Neural progenitor cell (in vitro differentiated cells): ENCODE measurements at regions not wholly inside any gene's neighbourhood (a gene's known extent, or its start where the extent isn't known, plus 50 kb on each side); places are given as distances from the start of the nearest gene placed in this dataset.

Experiments used
- CTCF ChIP-seq: fragments of 200-600 bp; sonication (generic); IDR thresholded peaks from 2 replicates; pipeline ENCODE4 v1.5.1; 2017; ENCODE audit warnings: antibody characterized with exemption, mild to moderate bottlenecking
- EZH2 ChIP-seq: fragments of 200-600 bp; sonication (generic); IDR thresholded peaks from 2 replicates; pipeline ENCODE4 v1.6.1; 2017; ENCODE audit warnings: antibody characterized with exemption, mild to moderate bottlenecking, moderate library complexity
- EZH2phosphoT487 ChIP-seq: fragments of 200-600 bp; sonication (generic); IDR thresholded peaks from 2 replicates; pipeline ENCODE4 v1.6.1; 2017; ENCODE audit warnings: antibody characterized with exemption

GRCh38 chr2:121000804-121001203, 265.1 kb downstream of the GLI2 start:
- TF ChIP-seq CTCF = no peak
- no peak for TF ChIP-seq EZH2
- TF ChIP-seq EZH2phosphoT487 = no peak
